Neural progenitor cell (in vitro differentiated cells): ENCODE measurements at regions not wholly inside any gene's neighbourhood (a gene's known extent, or its start where the extent isn't known, plus 50 kb on each side); places are given as distances from the start of the nearest gene placed in this dataset.

ENCODE experiments used
- DNase-seq: peaks from one replicate; pipeline ENCODE4 v3.0.0-alpha.2; 2016; ENCODE audit warnings: low spot score
- H2AFZ ChIP-seq: fragments of 200-600 bp; sonication (generic); replicated peaks from 2 replicates; pipeline ENCODE4 v1.6.1; 2016; ENCODE audit warnings: antibody characterized with exemption
- H3F3A ChIP-seq: fragments of 200-600 bp; sonication (generic); 2 replicates; pipeline ENCODE4 v1.6.1; 2016; ENCODE audit warnings: antibody characterized with exemption, low read depth
- H3K27ac ChIP-seq: fragments of 200-600 bp; sonication (generic); 2 replicates; pipeline ENCODE4 v1.5.1; 2016; ENCODE audit warnings: mild to moderate bottlenecking
- H3K27me3 ChIP-seq: fragments of 200-600 bp; sonication (generic); 2 replicates; pipeline ENCODE4 v1.6.1; 2016; ENCODE audit warnings: mild to moderate bottlenecking, moderate library complexity
- H3K36me3 ChIP-seq: fragments of 200-600 bp; sonication (generic); 2 replicates; pipeline ENCODE4 v1.5.1; 2016
- H3K4me1 ChIP-seq: fragments of 200-600 bp; sonication (generic); 2 replicates; pipeline ENCODE4 v1.6.1; 2016; ENCODE audit warnings: mixed run types
- H3K4me2 ChIP-seq: fragments of 200-600 bp; sonication (generic); 2 replicates; pipeline ENCODE4 v1.6.1; 2016
- H3K4me3 ChIP-seq: fragments of 200-600 bp; sonication (generic); 2 replicates; pipeline ENCODE4 v1.5.1; 2016
- H3K79me2 ChIP-seq: fragments of 200-600 bp; sonication (generic); 2 replicates; pipeline ENCODE4 v1.6.1; 2016; ENCODE audit warnings: low read depth
- H3K9ac ChIP-seq: fragments of 200-600 bp; sonication (generic); 2 replicates; pipeline ENCODE4 v1.6.1; 2016
- H3K9me3 ChIP-seq: fragments of 200-600 bp; sonication (generic); 2 replicates; pipeline ENCODE4 v1.5.1; 2016; ENCODE audit warnings: low read depth
- H4K20me1 ChIP-seq: fragments of 200-600 bp; sonication (generic); 2 replicates; pipeline ENCODE4 v1.6.1; 2016; ENCODE audit warnings: low read depth
- H3K27ac Mint-ChIP-seq: 3 replicates; pipeline ENCODE4 v1.8.0; 2021; ENCODE audit warnings: mixed read lengths
- H3K27me3 Mint-ChIP-seq: 2 replicates; pipeline ENCODE4 v1.8.0; 2022; ENCODE audit warnings: low read depth, mild to moderate bottlenecking, inconsistent platforms, moderate library complexity, mixed read lengths; ENCODE audit not compliant: insufficient read depth
- H3K36me3 Mint-ChIP-seq: 3 replicates; pipeline ENCODE4 v1.8.0; 2021; ENCODE audit warnings: mixed read lengths
- H3K4me1 Mint-ChIP-seq: 3 replicates; pipeline ENCODE4 v1.8.0; 2021; ENCODE audit warnings: mixed read lengths
- H3K4me3 Mint-ChIP-seq: 3 replicates; pipeline ENCODE4 v1.8.0; 2021; ENCODE audit warnings: mild to moderate bottlenecking, moderate library complexity, mixed read lengths
- H3K9me3 Mint-ChIP-seq: 3 replicates; pipeline ENCODE4 v1.8.0; 2020; ENCODE audit warnings: mixed read lengths
- EZH2 ChIP-seq: fragments of 200-600 bp; sonication (generic); IDR thresholded peaks from 2 replicates; pipeline ENCODE4 v1.6.1; 2017; ENCODE audit warnings: antibody characterized with exemption, mild to moderate bottlenecking, moderate library complexity
- EZH2phosphoT487 ChIP-seq: fragments of 200-600 bp; sonication (generic); IDR thresholded peaks from 2 replicates; pipeline ENCODE4 v1.6.1; 2017; ENCODE audit warnings: antibody characterized with exemption
- TF ChIP-seq, protein P1 (sequence below): fragments of 200-600 bp; sonication (generic); IDR thresholded peaks from 2 replicates; pipeline ENCODE4 v1.5.1; 2017; ENCODE audit warnings: antibody characterized with exemption, mild to moderate bottlenecking

DNA sequence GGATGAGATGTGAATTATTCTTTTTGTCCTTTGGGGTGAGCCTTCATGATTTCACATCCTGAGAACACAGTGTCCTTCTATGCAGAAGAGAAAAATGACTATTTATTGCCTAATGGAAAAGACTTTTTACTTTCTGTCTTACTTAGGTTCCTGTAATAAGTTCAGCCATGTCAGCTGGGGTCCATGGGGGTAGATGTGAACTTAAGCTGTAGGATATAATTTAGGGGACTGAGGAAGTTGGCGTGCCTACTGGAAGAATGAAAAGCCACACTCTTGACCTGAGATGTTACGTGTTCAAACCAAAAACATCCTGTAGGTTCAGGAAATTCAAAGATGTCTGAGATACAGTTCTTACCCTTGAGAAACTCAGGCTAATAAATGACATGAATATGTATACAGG lies 660.5 kb downstream of the TOX3 start:
- H3K4me2 ChIP-seq = no peak overlapping the region
- no peaks in the 10 kb centered on the region for H3K36me3 Mint-ChIP-seq
- no peaks in the 10 kb centered on the region for H3K4me1 Mint-ChIP-seq
- no peaks in the 10 kb centered on the region for H3K4me1 ChIP-seq
- no peaks in the 10 kb centered on the region for H3K79me2 ChIP-seq
- H3F3A ChIP-seq = no peaks in the 10 kb centered on the region
- H3K27me3 Mint-ChIP-seq = no peaks in the 10 kb centered on the region
- no peak overlapping the region for H3K27ac ChIP-seq
- no peak for DNase-seq
- no peak overlapping the region for H2AFZ ChIP-seq
- H3K27me3 ChIP-seq = no peaks in the 10 kb centered on the region
- H3K4me3 Mint-ChIP-seq = no peak overlapping the region
- H3K9me3 Mint-ChIP-seq = no peaks in the 10 kb centered on the region
- no peaks in the 10 kb centered on the region for H3K36me3 ChIP-seq
- TF ChIP-seq EZH2phosphoT487 = no peak
- TF ChIP-seq, protein P1, sequence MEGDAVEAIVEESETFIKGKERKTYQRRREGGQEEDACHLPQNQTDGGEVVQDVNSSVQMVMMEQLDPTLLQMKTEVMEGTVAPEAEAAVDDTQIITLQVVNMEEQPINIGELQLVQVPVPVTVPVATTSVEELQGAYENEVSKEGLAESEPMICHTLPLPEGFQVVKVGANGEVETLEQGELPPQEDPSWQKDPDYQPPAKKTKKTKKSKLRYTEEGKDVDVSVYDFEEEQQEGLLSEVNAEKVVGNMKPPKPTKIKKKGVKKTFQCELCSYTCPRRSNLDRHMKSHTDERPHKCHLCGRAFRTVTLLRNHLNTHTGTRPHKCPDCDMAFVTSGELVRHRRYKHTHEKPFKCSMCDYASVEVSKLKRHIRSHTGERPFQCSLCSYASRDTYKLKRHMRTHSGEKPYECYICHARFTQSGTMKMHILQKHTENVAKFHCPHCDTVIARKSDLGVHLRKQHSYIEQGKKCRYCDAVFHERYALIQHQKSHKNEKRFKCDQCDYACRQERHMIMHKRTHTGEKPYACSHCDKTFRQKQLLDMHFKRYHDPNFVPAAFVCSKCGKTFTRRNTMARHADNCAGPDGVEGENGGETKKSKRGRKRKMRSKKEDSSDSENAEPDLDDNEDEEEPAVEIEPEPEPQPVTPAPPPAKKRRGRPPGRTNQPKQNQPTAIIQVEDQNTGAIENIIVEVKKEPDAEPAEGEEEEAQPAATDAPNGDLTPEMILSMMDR = no peak
- TF ChIP-seq EZH2 = no peak
- no peak overlapping the region for H3K4me3 ChIP-seq
- no peaks in the 10 kb centered on the region for H4K20me1 ChIP-seq
- H3K9me3 ChIP-seq = no peaks in the 10 kb centered on the region
- no peak overlapping the region for H3K9ac ChIP-seq
- no peak overlapping the region for H3K27ac Mint-ChIP-seq

DNA sequence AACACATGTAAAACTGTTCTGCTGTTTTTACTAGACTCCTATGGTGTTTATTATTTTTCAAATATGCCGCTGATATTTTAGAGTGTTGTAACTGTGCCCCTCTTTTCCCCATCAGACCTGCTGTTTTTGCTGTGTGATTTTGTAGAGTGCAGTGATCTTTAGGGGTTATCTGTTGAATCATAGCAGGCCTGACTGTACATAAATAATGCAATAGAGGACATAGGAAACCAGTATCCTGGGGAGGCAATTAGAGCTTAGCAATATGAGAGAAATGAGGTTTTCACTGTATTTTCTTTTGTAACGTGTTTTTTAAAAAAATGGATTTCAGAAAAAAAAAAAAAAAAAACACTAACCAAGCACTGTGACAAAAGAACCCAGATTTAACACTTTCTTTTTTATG lies 662.2 kb downstream of the TOX3 start:
- H3K27me3 Mint-ChIP-seq = no peaks in the 10 kb centered on the region
- no peak overlapping the region for H3K4me3 Mint-ChIP-seq

DNA sequence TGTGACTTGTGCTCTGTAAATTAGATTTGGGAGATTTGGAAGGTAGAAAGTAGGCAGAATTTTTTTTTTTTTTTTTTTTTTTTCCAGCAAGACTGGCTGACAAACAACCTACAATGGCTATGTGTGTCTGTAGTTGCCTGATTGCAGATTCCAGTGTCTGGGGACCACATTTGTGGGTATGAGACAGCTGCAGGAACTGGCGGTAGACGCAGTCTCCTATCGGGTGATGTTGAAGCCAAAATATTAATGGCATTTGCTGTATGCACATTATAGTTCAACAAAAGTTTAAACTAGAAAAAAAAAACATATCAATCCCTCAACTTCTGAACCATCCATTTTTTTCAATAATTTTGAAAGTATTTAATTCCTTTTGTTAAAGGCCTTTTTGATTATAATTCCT lies 665.2 kb downstream of the TOX3 start:
- no peak overlapping the region for H3K27ac Mint-ChIP-seq
- no peaks in the 10 kb centered on the region for H3K4me1 ChIP-seq
- H4K20me1 ChIP-seq = no peaks in the 10 kb centered on the region
- no peaks in the 10 kb centered on the region for H3K36me3 ChIP-seq
- no peak overlapping the region for H3K4me3 Mint-ChIP-seq
- no peak overlapping the region for H2AFZ ChIP-seq
- H3K27me3 Mint-ChIP-seq = no peaks in the 10 kb centered on the region
- DNase-seq = no peak
- no peak overlapping the region for H3K27ac ChIP-seq
- H3K4me2 ChIP-seq = no peak overlapping the region
- no peak overlapping the region for H3K4me3 ChIP-seq
- TF ChIP-seq, protein P1 = no peak
- TF ChIP-seq EZH2phosphoT487 (no peak), EZH2 (no peak)
- H3K27me3 ChIP-seq = no peaks in the 10 kb centered on the region
- no peaks in the 10 kb centered on the region for H3K4me1 Mint-ChIP-seq
- no peaks in the 10 kb centered on the region for H3F3A ChIP-seq
- H3K9ac ChIP-seq = no peak overlapping the region
- no peaks in the 10 kb centered on the region for H3K9me3 ChIP-seq
- H3K79me2 ChIP-seq = no peaks in the 10 kb centered on the region
- no peaks in the 10 kb centered on the region for H3K9me3 Mint-ChIP-seq
- no peaks in the 10 kb centered on the region for H3K36me3 Mint-ChIP-seq

More for the DNA sequence above, 662.2 kb downstream of the TOX3 start:
- H3K79me2 ChIP-seq = no peaks in the 10 kb centered on the region
- DNase-seq = no peak
- H3K27me3 ChIP-seq = no peaks in the 10 kb centered on the region
- H3K9me3 ChIP-seq = no peaks in the 10 kb centered on the region
- no peaks in the 10 kb centered on the region for H3K9me3 Mint-ChIP-seq
- H2AFZ ChIP-seq = no peak overlapping the region
- no peak overlapping the region for H3K9ac ChIP-seq
- no peaks in the 10 kb centered on the region for H3K36me3 Mint-ChIP-seq
- H3K4me3 ChIP-seq = no peak overlapping the region
- H4K20me1 ChIP-seq = no peaks in the 10 kb centered on the region
- H3F3A ChIP-seq = no peaks in the 10 kb centered on the region
- H3K36me3 ChIP-seq = no peaks in the 10 kb centered on the region
- TF ChIP-seq EZH2phosphoT487 = no peak
- TF ChIP-seq, protein P1 = no peak
- no peak for TF ChIP-seq EZH2
- H3K4me1 Mint-ChIP-seq = no peaks in the 10 kb centered on the region
- no peak overlapping the region for H3K4me2 ChIP-seq
- no peaks in the 10 kb centered on the region for H3K4me1 ChIP-seq
- no peak overlapping the region for H3K27ac Mint-ChIP-seq
- no peak overlapping the region for H3K27ac ChIP-seq

DNA sequence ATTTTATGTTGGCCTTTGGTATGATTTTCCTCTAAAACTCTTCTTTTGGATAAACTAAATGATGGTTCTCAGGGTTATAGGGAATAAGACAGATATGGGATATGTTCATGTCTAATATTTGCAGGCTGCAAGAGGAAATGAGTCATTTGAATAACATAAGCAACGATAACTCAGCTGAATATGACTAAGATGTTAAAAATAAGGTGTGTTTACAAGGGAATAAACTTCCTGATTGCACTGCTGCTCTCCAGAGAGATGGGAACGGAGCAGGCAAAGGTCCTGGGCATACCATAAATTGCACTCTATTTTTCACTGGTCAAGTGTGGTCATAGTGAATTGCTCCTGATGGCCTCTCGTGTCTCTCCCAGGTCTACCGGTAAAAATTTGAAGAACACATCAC lies 666.2 kb downstream of the TOX3 start:
- Histone ChIP-seq H3K79me2 (no peaks in the 10 kb centered on the region), H4K20me1 (no peaks in the 10 kb centered on the region), H3K4me1 (peaks cover 7% of the 10 kb centered on the region), H3K9me3 (no peaks in the 10 kb centered on the region), H3K9ac (no peak overlapping the region), H3K4me3 (no peak overlapping the region), H3K36me3 (no peaks in the 10 kb centered on the region), H3K27ac (no peak overlapping the region), H3F3A (no peaks in the 10 kb centered on the region), H3K27me3 (no peaks in the 10 kb centered on the region), H3K4me2 (no peak overlapping the region), H2AFZ (no peak overlapping the region)
- no peak for DNase-seq
- H3K27me3 Mint-ChIP-seq = peaks cover 4% of the 10 kb centered on the region
- peaks cover 3% of the 10 kb centered on the region for H3K4me1 Mint-ChIP-seq
- H3K4me3 Mint-ChIP-seq = no peak overlapping the region
- H3K36me3 Mint-ChIP-seq = no peaks in the 10 kb centered on the region
- H3K9me3 Mint-ChIP-seq = no peaks in the 10 kb centered on the region
- TF ChIP-seq EZH2 = no peak
- TF ChIP-seq EZH2phosphoT487 = no peak
- TF ChIP-seq, protein P1 = no peak
- H3K27ac Mint-ChIP-seq = no peak overlapping the region
